ENCODE measurements at regions not wholly inside any gene's neighbourhood (a gene's known extent, or its start where the extent isn't known, plus 50 kb on each side); places are given as distances from the start of the nearest gene placed in this dataset.

DNA sequence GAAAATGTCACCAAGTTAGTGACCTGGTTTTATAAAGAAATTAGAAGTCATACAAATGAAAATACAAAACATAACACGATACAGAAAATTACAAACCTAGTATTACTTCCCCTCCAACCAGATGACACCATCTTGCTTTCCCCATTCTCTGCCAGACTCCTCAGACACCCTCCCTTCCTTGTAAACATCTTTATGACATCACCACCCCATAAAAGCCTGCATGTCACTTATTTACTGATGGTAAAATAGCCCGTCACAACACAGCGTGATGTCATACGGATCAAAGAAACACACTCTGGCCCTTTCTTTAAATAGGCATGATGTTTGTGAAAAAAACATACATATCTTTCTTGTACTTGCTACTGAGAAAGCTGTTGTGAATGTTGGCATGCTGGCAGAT, 254.8 kb upstream of the SOX11 start:
- intact Hi-C loops (cut with micrococcal nuclease; ENCODE audit: unreplicated experiment), result no loop called here
- no peaks in the 10 kb centered on the region for H3K36me3 ChIP-seq (replicated peaks in 1 of 2; ENCODE audit: control insufficient read depth in 1 of 2, insufficient read depth in 2 of 2, low read length in 2 of 2)
- H3K79me2 ChIP-seq (ENCODE audit: insufficient read depth, low read length), result no peaks in the 10 kb centered on the region
- no peak overlapping the region for H3K27ac ChIP-seq (ENCODE audit: extremely low read length, insufficient read depth, low read length)
- ATAC-seq, result no peak
- H3K27me3 ChIP-seq (ENCODE audit: control insufficient read depth in 1 of 2, insufficient read depth in 2 of 2, low read length in 2 of 2), result no peaks in the 10 kb centered on the region
- WGBS (ENCODE audit: low lambda C conversion rate), result 40% methylated on average over 4 of the region's 4 CpGs
- no peaks in the 10 kb centered on the region for H4K20me1 ChIP-seq (ENCODE audit: insufficient read depth, low read length)
- no peak overlapping the region for H3K4me3 ChIP-seq (replicated peaks in 1 of 3; ENCODE audit: insufficient read depth in 1 of 3, low read depth in 2 of 3, low read length in 3 of 3)
- DNase-seq (ENCODE audit: low spot score), result no peak
- no peak overlapping the region for H3K4me2 ChIP-seq (ENCODE audit: low read depth, low read length)
- H3K4me1 ChIP-seq (ENCODE audit: insufficient read depth, low read length), result no peaks in the 10 kb centered on the region
- no TSS peak for BruUV-seq (replicated peaks)
- H3K9me3 ChIP-seq (ENCODE audit: low read length), result no peaks in the 10 kb centered on the region
- in situ Hi-C loops (cut with HindIII; ENCODE audit: extremely low pct_ligation_motif_present, low pct_unique_long_range_greater_than_20kb), result no loop called here
- ChIA-PET POLR2A (no interaction called here), CTCF (ENCODE audit: low intra/inter-chr PET ratio, low total read pairs) (no interaction called here)
- FAIRE-seq, result no peak
- H2AFZ ChIP-seq (ENCODE audit: low read length), result no peak overlapping the region
- TF ChIP-seq ZNF512 (CRISPR knock-in tag; IDR thresholded peaks at IDR 0.05) (no peak), GPN1 (CRISPR knock-in tag; IDR thresholded peaks at IDR 0.05; ENCODE audit: borderline replicate concordance) (no peak), RBM22 (optimal IDR thresholded peaks at IDR 0.05; ENCODE audit: low read length) (no peak), ZNF652 (CRISPR knock-in tag; IDR thresholded peaks at IDR 0.05; ENCODE audit: borderline replicate concordance, low read depth) (no peak), FOXK2 (IDR thresholded peaks at IDR 0.05) (no peak), ATF7 (IDR thresholded peaks at IDR 0.05) (peak; percentile 99), ATF7 (CRISPR knock-in tag; IDR thresholded peaks at IDR 0.05) (no peak), ZNF546 (CRISPR knock-in tag; conservative IDR thresholded peaks at IDR 0.05) (no peak), ZNF333 (CRISPR knock-in tag; IDR thresholded peaks at IDR 0.05; ENCODE audit: borderline replicate concordance) (no peak), ZBTB10 (CRISPR knock-in tag; IDR thresholded peaks at IDR 0.05; ENCODE audit: borderline replicate concordance) (no peak), YEATS4 (CRISPR knock-in tag; IDR thresholded peaks at IDR 0.05; ENCODE audit: borderline replicate concordance) (no peak), IKZF1 (IDR thresholded peaks at IDR 0.05) (no peak), RFXANK (CRISPR knock-in tag; IDR thresholded peaks at IDR 0.05) (no peak), SNAPC2 (CRISPR knock-in tag; IDR thresholded peaks at IDR 0.05) (no peak), SIN3A (IDR thresholded peaks at IDR 0.05; ENCODE audit: borderline replicate concordance, low read depth, low read length) (no peak), NCOA2 (CRISPR knock-in tag; IDR thresholded peaks at IDR 0.05) (no peak), NFKB2 (CRISPR knock-in tag; IDR thresholded peaks at IDR 0.05; ENCODE audit: borderline replicate concordance) (no peak), CREB1 (IDR thresholded peaks at IDR 0.05) (peak; percentile 98), CREB1 (CRISPR knock-in tag; IDR thresholded peaks at IDR 0.05) (no peak)
- TF ChIP-seq, protein P1, sequence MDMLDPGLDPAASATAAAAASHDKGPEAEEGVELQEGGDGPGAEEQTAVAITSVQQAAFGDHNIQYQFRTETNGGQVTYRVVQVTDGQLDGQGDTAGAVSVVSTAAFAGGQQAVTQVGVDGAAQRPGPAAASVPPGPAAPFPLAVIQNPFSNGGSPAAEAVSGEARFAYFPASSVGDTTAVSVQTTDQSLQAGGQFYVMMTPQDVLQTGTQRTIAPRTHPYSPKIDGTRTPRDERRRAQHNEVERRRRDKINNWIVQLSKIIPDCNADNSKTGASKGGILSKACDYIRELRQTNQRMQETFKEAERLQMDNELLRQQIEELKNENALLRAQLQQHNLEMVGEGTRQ (IDR thresholded peaks at IDR 0.05; ENCODE audit: low read depth, low read length), result no peak
- TF ChIP-seq, protein P1 (CRISPR knock-in tag; IDR thresholded peaks at IDR 0.05; ENCODE audit: borderline replicate concordance), result no peak
- H3K9ac ChIP-seq (ENCODE audit: insufficient read depth, low read depth, low read length), result no peak overlapping the region
